IMR-90 (cell line): ENCODE measurements at regions not wholly inside any gene's neighbourhood (a gene's known extent, or its start where the extent isn't known, plus 50 kb on each side); places are given as distances from the start of the nearest gene placed in this dataset.

Experiments
- ATAC-seq: fragments of 200-7000 bp; cut with Tn5 transposase; 2 replicates; pipeline ENCODE4 v1.9.1; 2020; ENCODE audit warnings: low read depth, mild to moderate bottlenecking, moderate library complexity
- BruUV-seq: library from RNA; stranded (reverse); fragments of 400-500 nt; replicated peaks from 2 replicates; lab custom pipeline; 2021; lab: Mats Ljungman, UMichigan
- CTCF ChIA-PET: fragments of 300-600 bp; formaldehyde crosslinking; extraction: SDS; loops from one replicate; lab custom pipeline; 2021; ENCODE audit warnings: antibody characterized with exemption; lab: Yijun Ruan, JAX
- POLR2A ChIA-PET: fragments of 300-600 bp; sonication (Branson Sonifier 250); formaldehyde crosslinking; loops from one replicate; lab custom pipeline; 2022; ENCODE audit warnings: antibody characterized with exemption; ENCODE audit not compliant: unreplicated experiment; lab: Charles Lee
- DNase-seq: peaks from one replicate; pipeline ENCODE4 v3.0.0; 2013
- H2AFZ ChIP-seq: replicated peaks from 2 replicates; pipeline ENCODE3; 2013; ENCODE audit warnings: low read length, mild to moderate bottlenecking; ENCODE audit not compliant: poor library complexity
- H2AK5ac ChIP-seq: 2 replicates; pipeline ENCODE4 v1.6.1; 2013; ENCODE audit warnings: low read depth, low read length, inconsistent platforms
- H2AK9ac ChIP-seq: replicated peaks from 2 replicates; pipeline ENCODE3; 2013; ENCODE audit warnings: mild to moderate bottlenecking, low read depth, low read length, moderate library complexity; ENCODE audit not compliant: poor library complexity
- H2BK120ac ChIP-seq: 2 replicates; pipeline ENCODE4 v1.6.1; 2013; ENCODE audit warnings: low read depth, low read length, inconsistent platforms
- H2BK15ac ChIP-seq: 3 replicates; pipeline ENCODE4 v1.6.1; 2013; ENCODE audit warnings: low read depth, low read length, inconsistent platforms
- H2BK20ac ChIP-seq: 2 replicates; pipeline ENCODE4 v1.6.1; 2013; ENCODE audit warnings: low read depth, mild to moderate bottlenecking, inconsistent platforms, low read length, moderate library complexity
- H2BK5ac ChIP-seq: 2 replicates; pipeline ENCODE4 v1.6.1; 2013; ENCODE audit warnings: mild to moderate bottlenecking, low read depth, low read length, inconsistent platforms; ENCODE audit not compliant: poor library complexity, severe bottlenecking
- H3K14ac ChIP-seq: replicated peaks from 2 replicates; pipeline ENCODE4 v1.6.1; 2013; ENCODE audit warnings: low read depth, low read length, inconsistent platforms
- H3K18ac ChIP-seq: 2 replicates; pipeline ENCODE4 v1.6.1; 2013; ENCODE audit warnings: low read depth, low read length, control low read depth
- H3K23ac ChIP-seq: 2 replicates; pipeline ENCODE4 v1.6.1; 2013; ENCODE audit warnings: low read depth, low read length, inconsistent platforms
- H3K27ac ChIP-seq: 2 replicates; pipeline ENCODE4 v1.5.1; 2013; ENCODE audit warnings: mild to moderate bottlenecking, control low read depth, low read length; ENCODE audit not compliant: insufficient read depth
- H3K27me3 ChIP-seq: 2 replicates; pipeline ENCODE4 v1.6.1; 2013; ENCODE audit warnings: low read length; ENCODE audit not compliant: control insufficient read depth, insufficient read depth
- H3K36me3 ChIP-seq: 2 replicates; pipeline ENCODE4 v1.6.1; 2013; ENCODE audit warnings: low read length, mixed read lengths; ENCODE audit not compliant: control insufficient read depth, insufficient read depth
- H3K4ac ChIP-seq: 2 replicates; pipeline ENCODE4 v1.6.1; 2013; ENCODE audit warnings: low read depth, low read length, inconsistent platforms
- H3K4me1 ChIP-seq: 2 replicates; pipeline ENCODE4 v1.6.1; 2013; ENCODE audit warnings: low read length, mixed read lengths; ENCODE audit not compliant: control insufficient read depth, insufficient read depth
- H3K4me2 ChIP-seq: 2 replicates; pipeline ENCODE4 v1.6.1; 2013; ENCODE audit warnings: low read depth, mild to moderate bottlenecking, control low read depth, low read length, moderate library complexity
- H3K4me3 ChIP-seq: 2 replicates; pipeline ENCODE4 v1.5.1; 2013; ENCODE audit warnings: low read depth, mild to moderate bottlenecking, control low read depth, low read length, moderate library complexity; ENCODE audit not compliant: insufficient read depth
- H3K56ac ChIP-seq: 2 replicates; pipeline ENCODE4 v1.6.1; 2013; ENCODE audit warnings: low read length, inconsistent platforms; ENCODE audit not compliant: insufficient read depth; ENCODE audit errors: extremely low read depth
- H3K79me1 ChIP-seq, 2 experiments: 2 replicates each; pipeline ENCODE4 v1.6.1; 2013; ENCODE audit warnings: low read length in 2 of 2, inconsistent platforms in 1 of 2, low read depth in 1 of 2
- H3K9ac ChIP-seq: 2 replicates; pipeline ENCODE4 v1.6.1; 2013; ENCODE audit warnings: low read depth, low read length, control low read depth
- H3K9me1 ChIP-seq: 2 replicates; pipeline ENCODE4 v1.6.1; 2013; ENCODE audit warnings: low read length, inconsistent platforms; ENCODE audit not compliant: insufficient read depth
- H3K9me3 ChIP-seq: 2 replicates; pipeline ENCODE4 v1.6.1; 2013; ENCODE audit warnings: low read length; ENCODE audit not compliant: control insufficient read depth, insufficient read depth
- H4K20me1 ChIP-seq: 2 replicates; pipeline ENCODE4 v1.6.1; 2013; ENCODE audit warnings: low read length, inconsistent platforms; ENCODE audit not compliant: insufficient read depth
- H4K5ac ChIP-seq: 2 replicates; pipeline ENCODE4 v1.6.1; 2013; ENCODE audit warnings: mild to moderate bottlenecking, low read depth, low read length, control low read depth
- H4K8ac ChIP-seq, 2 experiments: 2 replicates each; pipeline ENCODE4 v1.6.1; 2013; ENCODE audit warnings: low read depth in 2 of 2, low read length in 2 of 2, control low read depth in 1 of 2, inconsistent platforms in 1 of 2
- H4K91ac ChIP-seq: 2 replicates; pipeline ENCODE4 v1.6.1; 2013; ENCODE audit warnings: low read depth, low read length, inconsistent platforms; ENCODE audit not compliant: insufficient read depth
- BHLHE40 ChIP-seq: fragments of 150-350 bp; IDR thresholded peaks from 2 replicates; pipeline ENCODE4 v1.6.1; 2016; ENCODE audit warnings: mild to moderate bottlenecking, low read depth, low read length
- CEBPB ChIP-seq: IDR thresholded peaks from 2 replicates; pipeline ENCODE4 v1.6.1; 2012; ENCODE audit warnings: low read depth, low read length, improper control_type of control experiment
- CHD1 ChIP-seq: IDR thresholded peaks from 2 replicates; pipeline ENCODE4 v1.6.1; 2012; ENCODE audit warnings: low read depth, low read length, improper control_type of control experiment
- FOS ChIP-seq: fragments of 150-350 bp; IDR thresholded peaks from 2 replicates; pipeline ENCODE4 v1.6.1; 2016; ENCODE audit warnings: low read depth, low read length
- MAFK ChIP-seq: IDR thresholded peaks from 2 replicates; pipeline ENCODE4 v1.6.1; 2012; ENCODE audit warnings: low read depth, low read length, improper control_type of control experiment
- MAZ ChIP-seq: IDR thresholded peaks from 2 replicates; pipeline ENCODE4 v1.6.1; 2012; ENCODE audit warnings: low read depth, mild to moderate bottlenecking, low read length, improper control_type of control experiment, moderate library complexity, borderline replicate concordance
- NFE2L2 ChIP-seq: fragments of 150-350 bp; IDR thresholded peaks from 2 replicates; pipeline ENCODE4 v1.6.1; 2016; ENCODE audit warnings: low read depth, mild to moderate bottlenecking, low read length
- POLR2A ChIP-seq: IDR thresholded peaks from 2 replicates; pipeline ENCODE4 v1.6.1; 2012; ENCODE audit warnings: mild to moderate bottlenecking, low read depth, low read length
- RAD21 ChIP-seq: IDR thresholded peaks from 2 replicates; pipeline ENCODE4 v1.6.1; 2012; ENCODE audit warnings: low read length, improper control_type of control experiment
- RCOR1 ChIP-seq: IDR thresholded peaks from 2 replicates; pipeline ENCODE4 v1.6.1; 2012; ENCODE audit warnings: mild to moderate bottlenecking, low read length, improper control_type of control experiment; ENCODE audit not compliant: insufficient replicate concordance
- RFX5 ChIP-seq: IDR thresholded peaks from 2 replicates; pipeline ENCODE4 v1.8.0; 2012; ENCODE audit warnings: low read depth, mild to moderate bottlenecking, low read length, moderate library complexity
- SMC3 ChIP-seq: fragments of 150-350 bp; IDR thresholded peaks from 2 replicates; pipeline ENCODE4 v1.6.1; 2016; ENCODE audit warnings: low read depth, mild to moderate bottlenecking, antibody characterized with exemption, low read length, moderate library complexity
- WGBS, 2 experiments: methylation state at CpG; one replicate each; pipeline versions ENCODE4 v1.1.5 to v1.1.7; 2013; ENCODE audit warnings: missing lambda C conversion rate in 2 of 2; ENCODE audit not compliant: insufficient read length in 1 of 2; ENCODE audit errors: extremely low coverage in 2 of 2; 5-methylcytosine and 5-hydroxymethylcytosine counted together
- dilution Hi-C: fragments of 300-500 bp; cut with HindIII; formaldehyde crosslinking; loops from one replicate; pipeline ENCODE4 v1.14.3; 2018; ENCODE audit warnings: low sequenced_read_pairs; ENCODE audit not compliant: unreplicated experiment
- in situ Hi-C: fragments of 300-500 bp; cut with MboI; formaldehyde crosslinking; loops from 3 replicates; pipeline ENCODE4 v1.14.3; 2019; ENCODE audit warnings: low sequenced_read_pairs, inconsistent platforms, mixed read lengths
- intact Hi-C: fragments of 100-400 bp; cut with micrococcal nuclease; formaldehyde crosslinking; loops from 2 replicates; pipeline ENCODE4 v1.10.0; 2022
- TF ChIP-seq, protein P1 (sequence below): fragments of 150-350 bp; IDR thresholded peaks from 2 replicates; pipeline ENCODE4 v1.6.1; 2016; ENCODE audit warnings: low read depth, mild to moderate bottlenecking, low read length, moderate library complexity, borderline replicate concordance
- TF ChIP-seq, protein P2 (sequence below): fragments of 150-350 bp; IDR thresholded peaks from 2 replicates; pipeline ENCODE4 v1.6.1; 2017; ENCODE audit warnings: mild to moderate bottlenecking, antibody characterized with exemption, low read length, low read depth
- TF ChIP-seq, protein P3 (sequence below): conservative IDR thresholded peaks from 2 replicates; pipeline ENCODE4 v1.5.1; 2012; ENCODE audit warnings: mild to moderate bottlenecking, low read depth, low read length, improper control_type of control experiment

DNA sequence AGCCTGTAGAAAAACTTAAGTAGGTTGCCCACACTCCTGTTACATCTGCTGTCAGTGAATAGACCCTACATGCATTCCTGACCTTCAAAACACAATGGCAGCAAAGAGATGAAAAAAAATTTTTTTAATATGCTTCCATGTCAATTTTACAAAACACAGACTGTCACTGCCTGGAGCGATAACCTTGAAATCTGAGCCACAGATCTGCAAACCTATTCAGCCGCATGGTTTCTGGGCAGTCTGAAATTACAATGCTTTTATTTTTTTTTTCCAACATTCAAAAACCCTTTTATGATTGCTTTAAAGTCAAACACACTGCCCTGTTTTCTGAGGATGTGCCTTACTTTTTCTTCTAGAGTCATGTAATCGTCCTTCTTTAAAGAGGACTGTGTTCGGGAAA lies 264.9 kb upstream of the PUDP start:
- no peak overlapping the region for H3K4ac ChIP-seq
- TF ChIP-seq RCOR1 (no peak), MAZ (no peak), POLR2A (no peak), NFE2L2 (no peak), RAD21 (no peak), CEBPB (no peak), BHLHE40 (no peak), RFX5 (no peak), MAFK (no peak), FOS (no peak), CHD1 (no peak), SMC3 (no peak)
- TF ChIP-seq, protein P1, sequence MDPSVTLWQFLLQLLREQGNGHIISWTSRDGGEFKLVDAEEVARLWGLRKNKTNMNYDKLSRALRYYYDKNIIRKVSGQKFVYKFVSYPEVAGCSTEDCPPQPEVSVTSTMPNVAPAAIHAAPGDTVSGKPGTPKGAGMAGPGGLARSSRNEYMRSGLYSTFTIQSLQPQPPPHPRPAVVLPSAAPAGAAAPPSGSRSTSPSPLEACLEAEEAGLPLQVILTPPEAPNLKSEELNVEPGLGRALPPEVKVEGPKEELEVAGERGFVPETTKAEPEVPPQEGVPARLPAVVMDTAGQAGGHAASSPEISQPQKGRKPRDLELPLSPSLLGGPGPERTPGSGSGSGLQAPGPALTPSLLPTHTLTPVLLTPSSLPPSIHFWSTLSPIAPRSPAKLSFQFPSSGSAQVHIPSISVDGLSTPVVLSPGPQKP, result no peak
- TF ChIP-seq, protein P2, sequence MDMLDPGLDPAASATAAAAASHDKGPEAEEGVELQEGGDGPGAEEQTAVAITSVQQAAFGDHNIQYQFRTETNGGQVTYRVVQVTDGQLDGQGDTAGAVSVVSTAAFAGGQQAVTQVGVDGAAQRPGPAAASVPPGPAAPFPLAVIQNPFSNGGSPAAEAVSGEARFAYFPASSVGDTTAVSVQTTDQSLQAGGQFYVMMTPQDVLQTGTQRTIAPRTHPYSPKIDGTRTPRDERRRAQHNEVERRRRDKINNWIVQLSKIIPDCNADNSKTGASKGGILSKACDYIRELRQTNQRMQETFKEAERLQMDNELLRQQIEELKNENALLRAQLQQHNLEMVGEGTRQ, result no peak
- TF ChIP-seq, protein P3, sequence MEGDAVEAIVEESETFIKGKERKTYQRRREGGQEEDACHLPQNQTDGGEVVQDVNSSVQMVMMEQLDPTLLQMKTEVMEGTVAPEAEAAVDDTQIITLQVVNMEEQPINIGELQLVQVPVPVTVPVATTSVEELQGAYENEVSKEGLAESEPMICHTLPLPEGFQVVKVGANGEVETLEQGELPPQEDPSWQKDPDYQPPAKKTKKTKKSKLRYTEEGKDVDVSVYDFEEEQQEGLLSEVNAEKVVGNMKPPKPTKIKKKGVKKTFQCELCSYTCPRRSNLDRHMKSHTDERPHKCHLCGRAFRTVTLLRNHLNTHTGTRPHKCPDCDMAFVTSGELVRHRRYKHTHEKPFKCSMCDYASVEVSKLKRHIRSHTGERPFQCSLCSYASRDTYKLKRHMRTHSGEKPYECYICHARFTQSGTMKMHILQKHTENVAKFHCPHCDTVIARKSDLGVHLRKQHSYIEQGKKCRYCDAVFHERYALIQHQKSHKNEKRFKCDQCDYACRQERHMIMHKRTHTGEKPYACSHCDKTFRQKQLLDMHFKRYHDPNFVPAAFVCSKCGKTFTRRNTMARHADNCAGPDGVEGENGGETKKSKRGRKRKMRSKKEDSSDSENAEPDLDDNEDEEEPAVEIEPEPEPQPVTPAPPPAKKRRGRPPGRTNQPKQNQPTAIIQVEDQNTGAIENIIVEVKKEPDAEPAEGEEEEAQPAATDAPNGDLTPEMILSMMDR, result no peak
- no peak overlapping the region for H2AK9ac ChIP-seq
- CTCF ChIA-PET, result no interaction called here
- in situ Hi-C loops (no loop called here), intact Hi-C loops (no loop called here), dilution Hi-C loops (no loop called here)
- H2AK5ac ChIP-seq, result no peak overlapping the region
- no peak for DNase-seq
- no peak overlapping the region for H2BK5ac ChIP-seq
- no CpG with 5 or more reads among the region's 4 CpGs for WGBS, 2 experiments
- no TSS peak for BruUV-seq
- no peak overlapping the region for H2BK20ac ChIP-seq
- H3K79me1 ChIP-seq, result no peaks in the 10 kb centered on the region
- H3K23ac ChIP-seq, result no peak overlapping the region
- no peak overlapping the region for H4K5ac ChIP-seq
- no peaks in the 10 kb centered on the region for H3K27me3 ChIP-seq
- no peak overlapping the region for H3K18ac ChIP-seq
- no peaks in the 10 kb centered on the region for H3K9me1 ChIP-seq
- no peak overlapping the region for H4K8ac ChIP-seq
- no peak overlapping the region for H2BK120ac ChIP-seq
- H4K91ac ChIP-seq, result no peak overlapping the region
- H2BK15ac ChIP-seq, result no peak overlapping the region
- H2AFZ ChIP-seq, result no peak overlapping the region
- no peak overlapping the region for H3K4me2 ChIP-seq
- no peak overlapping the region for H3K56ac ChIP-seq
- H3K9me3 ChIP-seq, result no peaks in the 10 kb centered on the region
- H3K4me3 ChIP-seq, result no peak overlapping the region
- POLR2A ChIA-PET, result no interaction called here
- no peaks in the 10 kb centered on the region for H3K36me3 ChIP-seq
- H4K20me1 ChIP-seq, result no peaks in the 10 kb centered on the region
- no peak overlapping the region for H3K14ac ChIP-seq
- H3K9ac ChIP-seq, result no peak overlapping the region
- ATAC-seq, result no peak
- no peaks in the 10 kb centered on the region for H3K4me1 ChIP-seq
- H3K27ac ChIP-seq, result no peak overlapping the region
